H1 (cell line): ENCODE measurements at regions not wholly inside any gene's neighbourhood (a gene's known extent, or its start where the extent isn't known, plus 50 kb on each side); places are given as distances from the start of the nearest gene placed in this dataset.

Experiments
- CTCF ChIA-PET: fragments of 300-600 bp; sonication (Branson Sonifier 250); formaldehyde crosslinking; loops from one replicate; lab custom pipeline; 2021; ENCODE audit not compliant: partially characterized antibody; lab: Charles Lee
- POLR2A ChIA-PET: fragments of 300-600 bp; sonication (Branson Sonifier 250); formaldehyde crosslinking; loops from one replicate; lab custom pipeline; 2021; ENCODE audit warnings: inconsistent platforms; ENCODE audit not compliant: partially characterized antibody; lab: Charles Lee
- DNase-seq, 2 experiments: peaks; one replicate each; pipeline versions ENCODE4 v3.0.0 to v3.0.0-alpha.2; 2010 to 2022; ENCODE audit warnings: low spot score in 2 of 2, low read depth in 1 of 2, mixed read lengths in 1 of 2
- FAIRE-seq: peaks from 2 replicates; lab custom pipeline; 2011; peaks lifted over from hg19 to GRCh38; lab: Jason Lieb, UNC
- H2AFZ ChIP-seq: 2 replicates; pipeline ENCODE4 v1.8.1; 2012; ENCODE audit warnings: low read length, inconsistent platforms
- H2AK5ac ChIP-seq: 2 replicates; pipeline ENCODE4 v1.6.1; 2013; ENCODE audit warnings: low read depth, low read length
- H2BK120ac ChIP-seq: replicated peaks from 2 replicates; pipeline ENCODE3; 2013; ENCODE audit warnings: low read depth, low read length, inconsistent platforms
- H2BK12ac ChIP-seq: 2 replicates; pipeline ENCODE4 v1.6.1; 2013; ENCODE audit warnings: low read depth, low read length
- H2BK15ac ChIP-seq: 2 replicates; pipeline ENCODE4 v1.6.1; 2013; ENCODE audit warnings: low read length
- H2BK20ac ChIP-seq: 2 replicates; pipeline ENCODE4 v1.6.1; 2013; ENCODE audit warnings: low read length
- H2BK5ac ChIP-seq: 2 replicates; pipeline ENCODE4 v1.6.1; 2013; ENCODE audit warnings: low read depth, low read length
- H3K14ac ChIP-seq: 2 replicates; pipeline ENCODE4 v1.6.1; 2013; ENCODE audit warnings: inconsistent platforms; ENCODE audit not compliant: insufficient read length
- H3K18ac ChIP-seq: 2 replicates; pipeline ENCODE4 v1.6.1; 2013; ENCODE audit warnings: low read length; ENCODE audit errors: extremely low read depth
- H3K23ac ChIP-seq: 2 replicates; pipeline ENCODE4 v1.6.1; 2013; ENCODE audit warnings: inconsistent platforms; ENCODE audit not compliant: insufficient read length
- H3K23me2 ChIP-seq: 2 replicates; pipeline ENCODE4 v1.6.1; 2013; ENCODE audit warnings: low read depth, low read length
- H3K27ac ChIP-seq: 2 replicates; pipeline ENCODE4 v1.6.1; 2011; ENCODE audit warnings: low read depth, low read length, inconsistent platforms
- H3K27me3 ChIP-seq, 4 experiments: replicated peaks in 1 of 4; 1 replicate in 1 of 4; 2 replicates in 3 of 4; pipeline versions ENCODE4 v1.6.1 to v1.8.1; 2011 to 2013; ENCODE audit warnings: low read length in 3 of 4, mild to moderate bottlenecking in 3 of 4, inconsistent platforms in 2 of 4, mixed read lengths in 2 of 4, moderate library complexity in 1 of 4; ENCODE audit not compliant: control insufficient read depth in 3 of 4, insufficient read depth in 3 of 4; ENCODE audit errors: extremely low read depth in 1 of 4
- H3K36me3 ChIP-seq, 4 experiments: 2 replicates each; pipeline versions ENCODE4 v1.6.1 to v1.8.1; 2011 to 2013; ENCODE audit warnings: mild to moderate bottlenecking in 4 of 4, low read length in 3 of 4, moderate library complexity in 2 of 4, control low read depth in 1 of 4, inconsistent platforms in 1 of 4; ENCODE audit not compliant: insufficient read depth in 4 of 4, control insufficient read depth in 2 of 4
- H3K4ac ChIP-seq: replicated peaks from 2 replicates; pipeline ENCODE3; 2013; ENCODE audit warnings: low read length, low read depth, mixed read lengths, inconsistent platforms; ENCODE audit not compliant: insufficient read length
- H3K4me1 ChIP-seq, 4 experiments: replicated peaks in 1 of 4; 1 replicate in 1 of 4; 2 replicates in 3 of 4; pipeline versions ENCODE4 v1.6.1 to v1.8.1; 2011 to 2013; ENCODE audit warnings: low read length in 3 of 4, inconsistent platforms in 2 of 4, mixed read lengths in 1 of 4; ENCODE audit not compliant: insufficient read depth in 4 of 4, control insufficient read depth in 3 of 4
- H3K4me2 ChIP-seq, 2 experiments: 2 replicates each; pipeline versions ENCODE4 v1.6.1 to v1.8.1; 2011 to 2013; ENCODE audit warnings: low read depth in 2 of 2, low read length in 2 of 2, control low read depth in 1 of 2, inconsistent platforms in 1 of 2, mild to moderate bottlenecking in 1 of 2; ENCODE audit not compliant: insufficient read depth in 1 of 2
- H3K4me3 ChIP-seq, 4 experiments: fragments of 200-600, 300-600 bp in 1 of 4; sonication (generic), shearing (Covaris generic), sonication (Bioruptor Twin) in 1 of 4; 2 replicates each; pipeline versions ENCODE4 v1.5.1 to v1.8.1; 2011 to 2016; ENCODE audit warnings: low read length in 4 of 4, low read depth in 3 of 4, control low read depth in 2 of 4, inconsistent platforms in 2 of 4, mild to moderate bottlenecking in 2 of 4, mixed read lengths in 1 of 4, moderate library complexity in 1 of 4; ENCODE audit not compliant: insufficient read depth in 2 of 4; ENCODE audit errors: extremely low read depth in 1 of 4
- H3K56ac ChIP-seq: replicated peaks from 2 replicates; pipeline ENCODE3; 2013; ENCODE audit warnings: low read depth, mild to moderate bottlenecking, mixed read lengths, low read length, inconsistent platforms; ENCODE audit not compliant: insufficient read length
- H3K79me1 ChIP-seq: 2 replicates; pipeline ENCODE4 v1.6.1; 2013; ENCODE audit warnings: low read depth, low read length, control low read depth
- H3K79me2 ChIP-seq, 2 experiments: 2 replicates each; pipeline versions ENCODE4 v1.6.1 to v1.8.1; 2012 to 2013; ENCODE audit warnings: low read length in 2 of 2, mild to moderate bottlenecking in 2 of 2, inconsistent platforms in 1 of 2; ENCODE audit not compliant: insufficient read depth in 2 of 2, control insufficient read depth in 1 of 2
- H3K9ac ChIP-seq, 4 experiments: replicated peaks in 1 of 4; 1 replicate in 1 of 4; 2 replicates in 3 of 4; pipeline versions ENCODE4 v1.6.1 to v1.8.1; 2011 to 2013; ENCODE audit warnings: low read depth in 3 of 4, low read length in 3 of 4, control low read depth in 2 of 4, mild to moderate bottlenecking in 2 of 4, moderate library complexity in 2 of 4, inconsistent platforms in 1 of 4; ENCODE audit errors: extremely low read depth in 1 of 4
- H3K9me3 ChIP-seq, 2 experiments: 2 replicates each; pipeline versions ENCODE4 v1.6.1 to v1.8.1; 2012 to 2013; ENCODE audit warnings: mild to moderate bottlenecking in 2 of 2, moderate library complexity in 2 of 2, control low read depth in 1 of 2, inconsistent platforms in 1 of 2, low read depth in 1 of 2, low read length in 1 of 2, mixed read lengths in 1 of 2; ENCODE audit not compliant: insufficient read depth in 2 of 2
- H4K20me1 ChIP-seq, 2 experiments: replicated peaks in 1 of 2; 2 replicates each; pipeline versions ENCODE3 to v1.8.1; 2011 to 2013; ENCODE audit warnings: inconsistent platforms in 2 of 2, low read length in 2 of 2, mild to moderate bottlenecking in 1 of 2; ENCODE audit not compliant: insufficient read depth in 2 of 2, control insufficient read depth in 1 of 2
- H4K5ac ChIP-seq: 2 replicates; pipeline ENCODE4 v1.6.1; 2013; ENCODE audit warnings: low read length, low read depth, mixed read lengths, inconsistent platforms; ENCODE audit not compliant: insufficient read length
- H4K8ac ChIP-seq: 2 replicates; pipeline ENCODE4 v1.8.0; 2013; ENCODE audit warnings: mild to moderate bottlenecking, moderate library complexity, low read length, inconsistent platforms; ENCODE audit not compliant: insufficient read depth; ENCODE audit errors: extremely low read depth
- H4K91ac ChIP-seq: replicated peaks from 2 replicates; pipeline ENCODE3; 2013; ENCODE audit warnings: low read length, mixed read lengths, inconsistent platforms; ENCODE audit not compliant: insufficient read length
- BRCA1 ChIP-seq: IDR thresholded peaks from 2 replicates; pipeline ENCODE4 v1.6.1; 2012; ENCODE audit warnings: low read depth, low read length, improper control_type of control experiment
- FOSL1 ChIP-seq: IDR thresholded peaks from 2 replicates; pipeline ENCODE4 v1.6.1; 2011; ENCODE audit warnings: mild to moderate bottlenecking, low read depth, low read length, moderate library complexity; ENCODE audit not compliant: insufficient read depth
- GTF2F1 ChIP-seq: IDR thresholded peaks from 2 replicates; pipeline ENCODE4 v1.6.1; 2012; ENCODE audit warnings: low read depth, low read length, improper control_type of control experiment, borderline replicate concordance
- HDAC6 ChIP-seq: IDR thresholded peaks from one replicate; pipeline ENCODE4 v1.7.1; 2012; ENCODE audit warnings: low read depth, mild to moderate bottlenecking, inconsistent platforms, low read length, moderate library complexity
- JUND ChIP-seq: IDR thresholded peaks from 2 replicates; pipeline ENCODE4 v1.6.1; 2011; ENCODE audit warnings: mild to moderate bottlenecking, improper control_type of control experiment, low read length
- MAFK ChIP-seq: IDR thresholded peaks from 2 replicates; pipeline ENCODE4 v1.6.1; 2012; ENCODE audit warnings: low read depth, mild to moderate bottlenecking, improper control_type of control experiment, low read length
- NANOG ChIP-seq: IDR thresholded peaks from 2 replicates; pipeline ENCODE4 v1.6.1; 2011; ENCODE audit warnings: low read length, low read depth, mild to moderate bottlenecking, inconsistent platforms; ENCODE audit not compliant: insufficient read depth, poor library complexity, severe bottlenecking
- RAD21 ChIP-seq, 2 experiments: IDR thresholded peaks in 1 of 2; conservative IDR thresholded peaks in 1 of 2; 2 replicates each; pipeline ENCODE4 v1.6.1; 2011; ENCODE audit warnings: low read depth in 2 of 2, low read length in 2 of 2, improper control_type of control experiment in 1 of 2, inconsistent platforms in 1 of 2, mild to moderate bottlenecking in 1 of 2, moderate library complexity in 1 of 2
- SP1 ChIP-seq: IDR thresholded peaks from 2 replicates; pipeline ENCODE4 v1.6.1; 2011; ENCODE audit warnings: low read depth, low read length
- TCF12 ChIP-seq: IDR thresholded peaks from 2 replicates; pipeline ENCODE4 v1.6.1; 2011; ENCODE audit warnings: low read depth, mild to moderate bottlenecking, low read length
- USF2 ChIP-seq: IDR thresholded peaks from 2 replicates; pipeline ENCODE4 v1.6.1; 2011; ENCODE audit warnings: low read length, improper control_type of control experiment
- YY1 ChIP-seq: IDR thresholded peaks from 2 replicates; pipeline ENCODE4 v1.6.1; 2011; ENCODE audit warnings: low read depth, mild to moderate bottlenecking, low read length
- WGBS, 2 experiments: shearing (Covaris generic) in 1 of 2; methylation state at CpG; one replicate each; pipeline versions ENCODE4 v1.1.6 to v1.1.7; 2013 to 2015; ENCODE audit warnings: low lambda C conversion rate in 2 of 2, mixed read lengths in 2 of 2, inconsistent platforms in 1 of 2, low coverage in 1 of 2, missing lambda C conversion rate in 1 of 2; ENCODE audit not compliant: insufficient replicate concordance in 2 of 2, insufficient coverage in 1 of 2, insufficient read length in 1 of 2; ENCODE audit errors: extremely low coverage in 1 of 2, missing lambda C conversion rate in 1 of 2; 5-methylcytosine and 5-hydroxymethylcytosine counted together

DNA sequence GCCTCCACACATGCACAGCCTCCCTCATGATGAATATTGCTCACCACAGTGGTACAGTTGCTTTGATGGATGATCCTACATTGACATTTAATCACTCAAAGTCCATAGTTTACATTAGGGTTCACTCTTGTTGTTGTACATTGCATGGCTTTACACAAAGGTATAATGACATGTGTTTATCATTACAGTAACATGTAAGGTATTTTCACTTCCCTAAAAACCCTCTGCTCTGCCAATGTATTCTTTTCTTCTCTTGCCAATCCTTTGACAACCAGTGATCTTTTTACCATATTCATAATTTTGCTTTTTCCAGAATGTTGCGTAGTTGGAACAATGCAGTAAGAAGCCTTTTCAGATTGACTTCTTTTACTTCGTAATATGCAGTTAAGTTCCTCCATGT is 166.6 kb upstream of the KHDRBS2 start:
- WGBS, 2 experiments: 71% methylated on average over 2 of the region's 2 CpGs; no CpG with 5 or more reads in 1 of the 2 experiments
- Histone ChIP-seq H4K91ac (no peak overlapping the region), H3K4ac (no peak overlapping the region), H4K5ac (no peak overlapping the region), H3K4me3 (no peak overlapping the region), H3K79me1 (no peaks in the 10 kb centered on the region), H2BK5ac (no peak overlapping the region), H3K23ac (no peak overlapping the region), H2AK5ac (no peak overlapping the region), H2BK15ac (no peak overlapping the region), H3K14ac (no peak overlapping the region), H2AFZ (no peak overlapping the region), H3K4me2 (no peak overlapping the region), H4K8ac (no peak overlapping the region), H3K27ac (no peak overlapping the region), H2BK12ac (no peak overlapping the region), H3K36me3 (no peaks in the 10 kb centered on the region), H3K18ac (no peak overlapping the region), H3K9me3 (no peaks in the 10 kb centered on the region), H3K79me2 (no peaks in the 10 kb centered on the region), H3K56ac (no peak overlapping the region), H2BK120ac (no peak overlapping the region), H3K4me1 (peaks cover 0 to 3% (median 0%) of the 10 kb centered on the region in 4 experiments; a peak in 1 of 7 replicates), H3K9ac (no peak overlapping the region), H4K20me1 (no peaks in the 10 kb centered on the region), H3K23me2 (no peaks in the 10 kb centered on the region; the same call in 1 of the 2 replicates), H3K27me3 (no peaks in the 10 kb centered on the region), H2BK20ac (no peak overlapping the region)
- DNase-seq (no peak), FAIRE-seq (no peak)
- ChIA-PET CTCF (no interaction called here), POLR2A (no interaction called here)
- TF ChIP-seq JUND (no peak), GTF2F1 (no peak), FOSL1 (no peak), NANOG (no peak), RAD21 (IDR thresholded peaks at IDR 0.05 in 1 of 2, conservative IDR thresholded peaks at IDR 0.05 in 1 of 2; ENCODE audit: low read depth in 2 of 2, low read length in 2 of 2) (no peak), MAFK (no peak), USF2 (no peak), TCF12 (no peak), YY1 (no peak), BRCA1 (no peak), HDAC6 (no peak), SP1 (no peak)
